B cell (primary cell): ENCODE measurements at regions not wholly inside any gene's neighbourhood (a gene's known extent, or its start where the extent isn't known, plus 50 kb on each side); places are given as distances from the start of the nearest gene placed in this dataset.

Experiments used
- EZH2 ChIP-seq: IDR thresholded peaks from 2 replicates; pipeline ENCODE4 v1.6.1; 2012; ENCODE audit warnings: borderline replicate concordance, low read depth, mild to moderate bottlenecking, moderate library complexity, low read length; ENCODE audit not compliant: insufficient read depth, poor library complexity, severe bottlenecking
- TF ChIP-seq, protein P1 (sequence below): fragments of 200-600 bp; IDR thresholded peaks from one replicate; pipeline ENCODE4 v1.8.0; 2022; ENCODE audit warnings: antibody characterized with exemption, mild to moderate bottlenecking

DNA sequence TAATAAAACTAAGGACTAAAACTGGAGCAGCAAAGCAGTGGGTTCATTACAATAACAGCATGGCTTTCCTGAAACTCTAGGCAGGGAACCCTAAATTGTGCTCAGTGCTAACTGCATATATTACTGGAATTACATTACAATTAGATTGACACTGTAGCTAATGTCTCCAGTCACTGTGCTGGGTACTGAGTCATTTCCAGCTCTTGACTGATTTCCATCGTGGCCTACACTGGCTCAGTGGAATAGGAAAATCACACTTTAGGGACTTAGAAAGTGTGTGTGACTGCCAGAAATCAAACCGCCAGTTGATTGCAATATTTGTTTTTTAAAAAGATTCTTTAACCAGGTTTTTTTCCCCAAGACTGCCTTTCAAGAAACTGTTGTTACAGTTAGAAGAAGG lies 1447.4 kb upstream of the GOT2 start:
- TF ChIP-seq, protein P1, sequence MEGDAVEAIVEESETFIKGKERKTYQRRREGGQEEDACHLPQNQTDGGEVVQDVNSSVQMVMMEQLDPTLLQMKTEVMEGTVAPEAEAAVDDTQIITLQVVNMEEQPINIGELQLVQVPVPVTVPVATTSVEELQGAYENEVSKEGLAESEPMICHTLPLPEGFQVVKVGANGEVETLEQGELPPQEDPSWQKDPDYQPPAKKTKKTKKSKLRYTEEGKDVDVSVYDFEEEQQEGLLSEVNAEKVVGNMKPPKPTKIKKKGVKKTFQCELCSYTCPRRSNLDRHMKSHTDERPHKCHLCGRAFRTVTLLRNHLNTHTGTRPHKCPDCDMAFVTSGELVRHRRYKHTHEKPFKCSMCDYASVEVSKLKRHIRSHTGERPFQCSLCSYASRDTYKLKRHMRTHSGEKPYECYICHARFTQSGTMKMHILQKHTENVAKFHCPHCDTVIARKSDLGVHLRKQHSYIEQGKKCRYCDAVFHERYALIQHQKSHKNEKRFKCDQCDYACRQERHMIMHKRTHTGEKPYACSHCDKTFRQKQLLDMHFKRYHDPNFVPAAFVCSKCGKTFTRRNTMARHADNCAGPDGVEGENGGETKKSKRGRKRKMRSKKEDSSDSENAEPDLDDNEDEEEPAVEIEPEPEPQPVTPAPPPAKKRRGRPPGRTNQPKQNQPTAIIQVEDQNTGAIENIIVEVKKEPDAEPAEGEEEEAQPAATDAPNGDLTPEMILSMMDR = no peak
- no peak for TF ChIP-seq EZH2
